SH-SY5Y (cell line): ENCODE measurements at regions not wholly inside any gene's neighbourhood (a gene's known extent, or its start where the extent isn't known, plus 50 kb on each side); places are given as distances from the start of the nearest gene placed in this dataset.

ENCODE experiments used
- GATA2 ChIP-seq: IDR thresholded peaks from 2 replicates; pipeline ENCODE4 v1.6.1; 2011; ENCODE audit warnings: mild to moderate bottlenecking, low read depth, low read length
- GATA3 ChIP-seq: IDR thresholded peaks from 2 replicates; pipeline ENCODE4 v1.6.1; 2011; ENCODE audit warnings: low read depth, mild to moderate bottlenecking, low read length, moderate library complexity

DNA sequence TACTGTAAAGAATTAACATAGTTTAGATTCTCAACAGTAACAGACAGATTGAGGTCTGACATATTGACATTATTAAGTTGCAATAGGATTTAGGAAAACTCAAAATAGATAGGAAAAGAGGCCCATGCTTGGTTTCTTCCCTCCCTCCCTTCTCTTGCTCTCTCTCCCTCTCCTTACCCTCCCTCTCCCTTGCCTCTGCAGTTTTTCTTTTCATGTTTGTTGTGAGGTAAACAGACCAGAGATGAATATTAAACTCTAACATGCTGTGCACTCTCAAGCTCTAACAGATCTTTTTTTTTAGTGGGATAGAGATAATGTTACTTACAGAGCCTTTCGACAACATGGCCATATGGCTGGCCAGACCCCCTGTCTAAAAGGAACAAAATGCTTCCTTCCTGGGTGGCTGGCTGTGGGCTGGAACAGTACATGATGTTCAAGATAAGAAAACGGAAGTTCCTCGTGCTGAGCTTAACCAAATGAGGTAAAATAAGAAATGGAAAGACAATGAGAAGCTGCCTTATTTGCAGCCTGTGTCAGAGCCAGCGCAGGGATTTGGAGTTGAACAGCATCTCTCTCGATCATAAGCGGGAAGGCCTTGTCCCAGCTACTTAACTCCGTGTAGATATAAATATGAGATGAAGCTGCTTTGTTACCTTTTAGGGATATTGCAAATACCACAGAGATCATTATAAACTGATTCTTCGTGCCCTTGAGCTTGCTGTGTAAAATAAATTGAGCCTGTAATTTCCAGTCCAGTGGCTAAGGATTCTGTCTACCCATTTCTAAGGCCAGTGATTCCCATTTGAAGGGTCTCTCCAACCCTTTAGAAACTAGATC lies 391.9 kb upstream of the NPVF start:
- peak; percentile 89 for TF ChIP-seq GATA2
- peak; percentile 84 for TF ChIP-seq GATA3
